Stimulated activated CD8-positive, alpha-beta memory T cell treated with anti-CD3 and anti-CD28 coated beads, Interleukin-7, amount 100 ng/mL, for 24 hours (primary cell): ENCODE measurements at regions not wholly inside any gene's neighbourhood (a gene's known extent, or its start where the extent isn't known, plus 50 kb on each side); places are given as distances from the start of the nearest gene placed in this dataset.
A peak's percentile ranks its signal among the peaks of the same experiment; 100 is the strongest.

Experiments used
- DNase-seq: peaks from one replicate; pipeline ENCODE4 v3.0.0-alpha.2; 2020; ENCODE audit warnings: low read depth

DNA sequence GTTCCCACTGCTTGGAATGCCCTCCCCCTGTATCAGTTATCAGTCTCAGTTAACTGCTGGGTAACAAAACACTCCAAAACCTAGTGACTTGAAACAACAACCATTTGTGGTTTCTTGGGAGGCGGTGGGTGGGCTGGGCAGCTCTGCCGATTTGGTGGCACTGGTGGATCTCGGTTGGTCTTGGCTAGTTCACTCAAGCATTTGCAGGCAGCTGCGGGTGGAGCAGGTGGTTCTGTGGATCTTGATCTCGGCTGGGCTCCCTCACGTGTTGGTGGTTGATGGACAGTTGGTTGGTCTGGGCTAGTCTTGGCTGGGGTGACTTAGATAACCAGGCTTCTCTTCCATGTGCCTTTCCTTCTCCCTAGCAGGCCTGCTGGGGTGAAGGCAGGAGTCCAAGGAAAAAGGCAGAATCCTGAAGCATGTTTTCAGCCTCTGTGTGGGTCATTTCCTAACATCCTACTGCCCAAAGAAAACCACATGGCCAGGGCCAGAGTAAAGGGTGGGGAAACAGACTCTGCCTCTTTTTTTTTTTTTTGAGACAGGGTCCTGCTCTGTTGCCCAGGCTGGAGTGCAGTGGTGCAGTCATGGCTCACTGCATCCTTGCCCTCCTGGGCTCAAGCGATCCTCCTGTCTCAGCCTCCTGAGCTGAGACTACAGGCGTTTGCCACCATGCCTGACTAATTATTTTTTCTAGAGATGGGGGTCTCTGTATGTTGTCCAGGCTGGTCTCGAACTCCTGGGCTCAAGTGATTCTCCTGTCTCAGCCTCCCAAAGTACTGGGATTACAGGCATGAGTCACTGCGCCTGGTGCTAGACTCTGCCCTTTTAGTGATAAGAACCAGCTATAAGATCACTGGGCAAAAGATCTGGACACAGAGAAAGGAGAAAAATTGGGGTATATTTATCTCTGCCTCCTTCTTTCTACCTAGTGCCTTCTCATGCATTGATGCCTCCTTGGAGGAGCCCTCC lies 183.7 kb downstream of the RGS3 start:
- no peak for DNase-seq

DNA sequence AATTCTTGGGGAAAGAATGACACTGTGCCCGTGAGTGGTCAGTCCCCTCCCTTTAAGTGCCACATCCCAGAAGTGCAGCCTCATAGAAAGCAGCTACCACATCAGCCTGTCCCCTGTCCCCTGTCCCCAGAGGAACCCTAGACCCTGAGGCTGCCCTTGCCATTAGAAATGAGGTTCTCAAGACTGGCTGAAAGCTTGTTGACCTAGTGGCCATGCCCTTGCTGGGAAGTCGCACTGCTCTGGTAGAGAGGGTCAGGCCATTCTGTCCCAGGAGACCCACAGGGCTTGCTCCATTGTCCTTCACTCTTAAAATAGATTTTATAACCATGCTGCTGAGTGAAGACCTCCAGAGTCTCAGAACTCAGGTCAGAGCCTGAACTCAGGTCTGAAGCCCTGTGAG lies 184.5 kb downstream of the RGS3 start:
- no peak for DNase-seq

DNA sequence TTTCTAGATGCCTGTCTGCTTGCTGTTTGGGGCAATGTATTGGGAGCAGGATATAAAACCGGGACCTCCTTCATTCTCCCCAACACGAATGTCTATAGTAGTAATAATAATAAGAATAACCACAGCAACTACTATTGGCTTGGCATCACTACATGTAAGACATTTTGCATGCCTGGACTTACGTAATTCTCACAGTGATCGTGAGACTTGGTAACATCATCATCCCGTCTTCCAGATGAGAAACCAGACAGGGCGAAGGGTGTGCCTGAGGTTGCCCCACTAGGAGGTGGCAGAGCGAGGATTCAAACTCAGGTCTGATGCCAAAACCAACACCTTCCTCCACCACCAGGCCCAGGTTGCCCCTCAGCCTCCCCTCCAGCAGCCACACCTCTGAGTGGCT lies 185.1 kb downstream of the RGS3 start:
- DNase-seq = no peak

DNA sequence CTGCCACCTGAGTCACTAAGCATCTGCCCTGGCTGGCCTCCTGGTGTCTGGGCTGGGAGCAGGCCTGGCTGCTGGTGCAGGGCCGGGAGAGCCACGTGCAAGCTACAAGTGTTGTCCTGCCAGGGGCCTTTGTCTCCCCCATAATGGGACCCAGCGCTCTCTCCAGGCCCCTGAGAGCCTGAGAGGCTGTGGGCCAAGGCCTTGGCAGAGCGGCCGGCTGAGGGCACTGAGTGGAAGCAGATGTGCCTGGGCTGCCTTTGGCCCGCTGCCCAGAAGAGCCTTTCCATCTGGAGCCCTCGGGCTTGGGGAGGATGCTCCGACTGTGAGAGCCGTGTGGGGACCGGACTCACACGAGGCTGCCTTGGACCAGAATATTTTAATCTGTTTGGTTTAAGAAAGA lies 185.5 kb downstream of the RGS3 start:
- DNase-seq = no peak

DNA sequence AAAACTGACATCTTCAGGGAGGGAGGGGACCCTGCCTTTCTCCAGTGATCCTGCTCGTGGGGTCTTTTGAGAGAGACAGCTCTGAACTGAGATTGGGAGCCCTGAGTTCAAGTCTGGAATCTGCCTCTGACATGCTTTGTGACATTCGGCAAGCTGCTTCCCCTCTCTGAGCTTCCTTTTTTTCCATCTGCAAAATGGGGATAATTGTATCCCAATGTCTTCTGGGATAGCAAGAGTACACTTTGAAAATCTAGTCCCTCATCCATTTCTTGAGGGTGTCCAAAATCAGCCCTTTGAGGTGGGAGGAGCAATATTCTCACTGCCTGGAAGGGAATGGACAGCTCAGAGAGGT lies 186.3 kb downstream of the RGS3 start:
- no peak for DNase-seq

DNA sequence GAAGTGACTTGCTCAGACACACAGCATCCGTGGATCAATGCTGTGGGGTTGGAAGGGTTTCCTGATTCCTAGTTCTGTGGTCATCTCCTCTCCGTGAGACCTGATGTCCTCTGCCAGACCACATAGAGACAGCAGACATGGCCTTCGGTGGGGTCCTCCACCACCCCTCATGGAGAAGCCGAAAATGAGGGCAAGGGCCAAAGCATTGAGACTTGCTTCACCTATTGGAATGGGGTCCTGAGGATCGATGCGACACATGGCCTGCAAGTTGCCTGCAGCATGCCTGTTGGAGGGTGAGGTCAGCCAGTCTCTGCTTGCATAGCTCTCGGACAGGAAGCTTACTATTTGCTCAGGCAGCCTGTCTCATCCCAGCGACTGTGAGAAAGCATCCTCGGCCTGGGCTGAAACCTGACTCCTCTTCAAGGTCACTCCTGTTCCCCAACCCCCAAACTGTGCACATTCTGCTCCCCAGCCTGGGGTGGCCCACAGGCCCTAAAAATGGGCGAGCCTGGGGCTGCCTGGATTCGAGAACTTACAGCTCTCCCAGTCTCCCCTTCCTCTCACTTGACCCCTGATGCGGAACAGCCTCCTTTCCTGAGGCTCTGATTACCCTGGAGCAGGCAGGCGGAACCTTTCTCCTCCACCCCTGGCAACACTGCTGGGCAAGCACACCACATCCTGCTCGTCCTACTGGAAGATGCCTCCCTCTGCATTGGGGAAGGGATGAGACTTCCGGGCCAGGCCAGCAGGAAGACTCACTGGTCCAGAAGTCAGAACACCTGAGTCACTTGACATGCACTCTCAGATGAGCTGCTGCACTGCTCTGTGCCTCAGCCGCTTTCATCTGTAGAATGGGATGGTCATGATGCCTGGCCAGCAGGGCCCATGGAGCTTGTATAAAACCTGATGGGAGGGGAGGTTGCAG lies 186.9 kb downstream of the RGS3 start:
- DNase-seq = no peak

DNA sequence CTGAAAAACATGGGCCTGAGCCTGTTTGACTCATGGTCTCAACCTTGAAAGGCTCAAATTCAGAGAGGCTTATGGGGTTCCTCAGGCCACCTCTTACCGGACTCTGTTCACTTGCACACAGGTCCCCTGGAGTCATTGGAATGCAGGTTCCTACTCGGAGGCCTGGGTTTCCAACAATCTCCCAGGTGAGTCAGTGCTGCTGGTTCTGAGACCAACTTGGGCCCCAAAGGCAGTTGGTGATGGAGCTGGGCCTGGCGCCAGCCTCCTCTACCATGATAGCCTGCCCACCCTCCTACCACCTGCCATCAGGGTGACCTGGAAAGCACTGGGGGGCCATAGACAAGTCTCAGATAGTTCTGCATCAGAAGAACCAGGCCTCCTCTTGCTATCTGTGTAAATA lies 188.4 kb downstream of the RGS3 start:
- no peak for DNase-seq

DNA sequence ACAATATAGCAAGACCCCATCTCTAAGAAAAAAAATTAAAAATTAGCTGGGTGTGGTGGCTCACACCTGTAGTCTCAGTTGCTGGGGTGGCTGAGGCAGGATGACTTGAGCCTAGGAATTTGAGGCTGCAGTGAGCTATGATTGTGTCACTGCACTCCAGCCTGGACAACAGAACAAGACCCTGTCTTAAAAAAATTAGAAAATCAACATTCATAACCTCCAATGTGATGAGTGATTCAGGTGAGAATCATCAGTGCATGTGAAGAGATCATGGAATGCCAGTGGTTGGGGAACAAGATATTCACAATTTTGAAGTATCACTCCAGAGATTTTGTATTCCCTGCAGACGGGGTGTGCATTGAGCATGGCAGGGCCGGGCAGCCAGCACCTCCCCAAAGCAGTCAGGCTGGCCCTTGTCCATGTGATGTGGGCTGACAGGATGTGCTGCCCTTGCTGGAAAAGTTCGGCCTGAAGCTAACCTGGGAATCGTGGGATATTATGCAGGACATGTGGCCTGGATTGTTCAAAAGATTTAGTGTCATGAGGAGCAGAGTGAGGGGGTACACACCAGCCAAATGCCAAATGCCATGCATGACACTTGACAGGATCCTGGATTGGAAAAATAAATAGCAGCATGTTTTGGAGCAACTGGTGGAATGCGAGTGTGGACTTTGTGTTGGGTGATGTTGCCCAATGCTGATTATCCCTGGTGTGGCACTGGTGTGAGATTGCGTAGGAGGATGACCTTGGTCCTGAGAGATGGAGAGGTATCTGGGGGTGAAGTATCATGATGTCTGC lies 189.0 kb downstream of the RGS3 start:
- no peak for DNase-seq

DNA sequence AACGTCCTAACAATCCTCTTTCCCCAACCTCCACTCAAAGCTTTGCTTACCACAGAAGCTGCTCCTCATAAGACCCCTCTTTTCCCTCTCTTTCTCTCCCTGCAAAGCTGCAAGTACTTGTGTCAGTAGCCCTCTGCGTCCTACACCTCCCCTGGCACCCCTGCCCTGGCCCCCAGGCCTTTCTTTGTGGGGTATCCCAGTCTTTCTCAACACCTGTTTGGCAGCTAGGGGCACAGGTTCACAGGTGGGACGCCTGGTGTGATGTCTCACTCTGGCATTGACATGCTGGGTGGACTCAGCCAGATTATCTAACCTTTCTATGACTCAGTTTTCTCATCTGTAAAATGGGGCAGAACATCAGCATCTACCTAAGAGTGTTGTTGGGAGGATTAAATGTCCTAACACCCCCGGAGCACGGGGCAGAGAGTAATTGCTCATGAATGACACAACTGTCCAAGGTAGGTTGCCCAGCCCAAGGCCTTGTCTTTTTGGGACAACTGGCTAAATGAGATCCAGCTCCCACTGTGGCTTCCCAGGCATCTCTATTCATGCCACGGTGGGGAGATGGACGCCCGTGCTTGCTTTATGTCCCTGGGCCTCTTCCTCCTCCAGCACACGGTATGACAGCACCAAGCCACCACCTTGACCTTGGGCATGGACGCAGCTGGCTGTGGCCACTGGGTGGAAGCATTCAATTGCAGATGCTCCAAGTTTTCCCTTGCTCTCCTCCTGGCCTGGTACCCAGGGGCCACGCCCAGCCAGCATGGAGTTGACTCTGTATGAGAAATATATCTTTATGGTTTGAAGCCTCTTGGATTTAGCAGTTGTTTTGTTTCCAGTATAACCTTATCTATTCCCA lies 190.4 kb downstream of the RGS3 start:
- no peak for DNase-seq

DNA sequence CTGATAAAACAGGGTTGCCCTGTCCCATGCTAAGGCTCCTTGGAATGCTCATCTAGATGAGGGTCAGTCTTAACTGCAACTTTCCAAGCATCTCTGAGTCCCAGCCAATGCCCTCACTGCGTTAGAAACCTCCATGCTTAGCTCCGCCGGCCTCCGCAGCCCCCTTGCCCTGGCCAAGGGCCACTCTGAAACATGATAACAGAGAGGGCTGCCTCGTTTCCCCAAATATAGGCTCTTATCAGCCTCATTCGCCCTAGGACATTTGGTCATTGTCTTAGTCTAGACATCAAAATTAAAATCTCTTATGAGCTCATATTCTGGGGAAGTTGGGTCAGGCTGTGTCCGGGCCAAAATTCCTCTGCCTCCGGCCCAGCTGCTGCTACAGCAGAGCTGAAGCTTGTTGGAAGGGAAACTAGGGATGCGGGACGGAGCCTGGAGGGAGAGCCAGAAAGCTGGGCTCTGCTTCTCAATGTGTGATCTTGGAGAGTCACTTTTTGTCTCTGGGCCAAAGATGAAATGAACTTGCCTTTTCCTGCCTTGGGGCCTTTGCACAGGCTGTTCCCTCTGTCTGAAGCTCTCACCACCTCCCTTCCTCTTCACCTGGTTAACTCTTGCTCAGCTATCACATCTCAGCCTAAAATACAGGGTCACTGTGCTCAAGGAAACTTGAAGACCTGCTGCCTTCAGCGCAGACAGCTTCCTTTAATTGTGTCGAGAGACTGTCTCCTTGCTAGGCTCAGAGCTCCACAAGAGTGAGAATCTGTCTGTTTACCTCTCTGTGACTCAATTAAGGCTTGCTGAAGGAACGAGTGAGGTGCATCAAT lies 191.3 kb downstream of the RGS3 start:
- DNase-seq = no peak

DNA sequence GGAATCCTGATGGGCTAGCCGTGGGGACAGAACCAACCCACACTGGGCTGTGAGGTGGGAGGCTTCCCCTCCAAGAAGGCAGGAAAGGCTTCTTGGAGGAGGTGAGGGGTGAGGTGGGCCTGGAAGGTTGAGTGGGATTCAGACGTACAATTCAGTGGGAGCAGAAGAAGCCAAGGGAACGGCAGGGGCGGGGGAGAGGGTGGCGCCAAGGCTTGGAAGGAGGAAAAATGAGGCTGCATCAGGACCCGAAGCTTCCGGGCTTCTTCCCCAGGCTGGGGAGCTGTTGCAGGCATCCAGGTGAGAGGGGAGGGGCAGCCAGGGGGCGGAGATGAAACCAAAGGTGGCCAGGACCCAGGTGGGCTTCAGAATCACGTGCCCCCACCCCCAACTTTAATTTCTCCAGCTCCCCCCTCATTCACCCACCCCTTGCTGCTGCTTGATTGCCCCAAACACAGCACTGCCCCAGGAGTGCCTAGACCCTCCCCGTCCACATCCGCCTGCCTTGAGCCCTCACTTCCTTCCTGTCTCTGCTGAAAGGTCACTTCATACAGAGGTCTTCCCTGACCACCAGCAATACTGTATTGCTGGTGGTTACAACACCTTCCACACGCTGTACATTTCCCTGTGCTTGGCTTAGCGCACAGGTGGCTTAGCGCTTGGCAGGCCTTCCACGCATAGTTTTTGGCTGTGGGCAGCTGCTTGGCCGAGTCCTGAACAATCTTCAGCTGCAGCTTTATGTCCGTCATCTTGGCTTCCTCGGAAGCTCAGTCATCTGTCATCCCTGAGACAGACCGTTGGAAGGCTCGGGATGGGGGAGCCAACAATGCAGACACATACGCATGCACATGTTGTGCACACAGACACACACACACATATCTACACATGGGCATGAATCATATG lies 193.5 kb downstream of the RGS3 start:
- no peak for DNase-seq

DNA sequence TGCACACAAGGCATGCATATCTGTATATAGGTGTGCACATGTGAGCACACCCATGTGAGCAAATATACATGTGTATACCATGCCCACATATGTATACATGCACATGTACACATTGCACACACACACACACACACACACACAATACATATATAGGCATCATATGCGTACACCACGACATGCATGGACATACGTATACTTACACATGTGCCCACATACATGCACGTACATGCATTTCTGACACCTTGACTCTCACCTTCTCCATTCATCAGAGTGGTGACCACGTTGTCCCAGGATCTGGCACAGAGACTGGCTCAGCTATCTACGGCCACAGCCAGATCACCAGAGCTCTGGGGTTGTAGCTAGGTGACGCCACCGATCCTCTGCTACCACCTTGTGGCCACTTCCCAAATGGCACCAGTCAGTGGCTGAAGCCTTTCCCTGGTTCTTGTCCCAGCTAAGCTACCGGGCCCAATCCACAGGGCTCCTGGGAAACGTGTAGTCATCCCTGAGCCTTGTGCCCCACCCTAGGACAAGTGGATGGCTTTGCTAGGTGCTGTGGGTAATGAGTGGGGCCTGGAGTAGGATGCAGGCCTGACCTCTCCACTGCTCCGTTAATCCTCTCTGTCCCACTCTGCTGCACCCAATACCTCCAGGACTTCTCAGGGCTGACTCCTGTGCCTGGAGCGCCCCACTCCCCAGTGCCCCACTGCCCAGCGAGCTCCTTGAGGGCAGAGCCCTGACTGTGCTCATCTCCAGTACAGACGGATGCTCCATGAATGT lies 194.4 kb downstream of the RGS3 start:
- DNase-seq = peak; percentile 72

DNA sequence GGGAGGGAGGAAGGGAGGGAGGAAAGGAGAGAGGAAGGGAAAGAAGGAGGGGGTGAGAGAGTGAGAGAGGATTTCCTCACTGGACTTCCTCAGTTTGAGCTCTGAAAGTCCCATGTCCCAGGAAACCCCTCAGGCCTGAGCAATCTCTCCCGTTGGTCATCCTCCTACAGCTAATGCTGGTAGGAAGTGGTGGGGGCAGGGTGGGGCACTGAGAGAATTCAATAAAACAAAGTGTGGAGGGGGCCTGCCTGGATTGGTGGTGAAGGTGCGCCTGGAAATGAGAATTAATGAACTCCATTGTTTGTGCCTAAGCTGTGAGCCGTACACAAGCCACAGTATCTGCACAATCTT lies 195.0 kb downstream of the RGS3 start:
- DNase-seq = no peak

DNA sequence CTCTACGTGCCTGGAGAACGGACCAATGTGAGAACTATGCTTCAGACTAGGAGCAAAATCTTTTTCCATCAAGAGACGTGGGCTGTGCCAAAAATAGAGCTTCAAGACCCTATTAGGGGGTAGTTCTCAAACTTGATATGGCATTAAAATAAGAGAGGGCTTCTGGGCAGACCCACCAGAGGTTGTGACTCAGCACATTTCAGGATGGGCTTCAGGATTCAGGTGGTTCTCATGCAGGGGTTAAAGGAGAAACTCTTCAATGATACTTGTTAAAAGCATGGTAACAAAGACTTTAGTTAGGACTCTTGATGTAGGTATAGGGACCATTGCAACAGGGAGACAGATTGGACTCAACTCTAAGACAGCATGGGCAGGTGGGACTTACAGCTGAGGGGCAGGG lies 195.5 kb downstream of the RGS3 start:
- DNase-seq = no peak

DNA sequence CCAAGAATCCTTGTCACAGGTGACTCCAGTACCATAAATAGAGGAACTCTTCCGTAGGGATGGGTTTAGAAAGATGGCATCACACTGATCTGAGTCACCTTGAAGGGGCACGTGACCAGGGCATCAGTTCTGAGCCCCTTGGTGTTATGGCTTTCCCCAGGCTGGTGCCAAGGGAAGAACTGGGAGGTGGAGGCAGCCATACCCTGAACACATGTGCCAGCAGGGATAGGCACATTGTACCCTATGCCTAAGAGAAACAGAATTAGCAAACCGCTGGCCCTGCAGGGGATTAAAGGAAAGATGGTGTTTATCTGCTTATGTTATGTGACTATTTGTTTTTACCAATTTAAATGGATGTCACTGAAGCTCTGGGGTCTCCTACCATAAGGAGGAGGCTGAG lies 196.2 kb downstream of the RGS3 start:
- no peak for DNase-seq

DNA sequence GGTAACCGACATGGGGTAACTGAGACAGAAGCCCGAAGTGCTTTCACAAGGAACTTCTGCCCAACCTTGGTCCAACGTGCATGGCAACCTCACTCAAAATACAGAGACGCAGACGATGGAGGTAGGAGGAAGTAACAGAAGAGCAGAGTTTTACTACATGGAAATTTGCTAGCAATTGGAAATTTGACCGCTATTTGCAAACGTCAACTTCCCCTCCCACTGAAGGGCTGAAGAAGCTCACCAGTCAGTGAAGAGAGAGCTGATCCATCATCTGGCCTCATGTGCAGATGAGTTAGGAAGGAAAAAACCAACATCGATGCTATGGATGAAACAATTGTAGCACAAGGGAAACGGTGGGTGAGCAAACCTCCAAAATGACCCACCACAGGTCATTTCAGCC lies 196.7 kb downstream of the RGS3 start:
- no peak for DNase-seq

DNA sequence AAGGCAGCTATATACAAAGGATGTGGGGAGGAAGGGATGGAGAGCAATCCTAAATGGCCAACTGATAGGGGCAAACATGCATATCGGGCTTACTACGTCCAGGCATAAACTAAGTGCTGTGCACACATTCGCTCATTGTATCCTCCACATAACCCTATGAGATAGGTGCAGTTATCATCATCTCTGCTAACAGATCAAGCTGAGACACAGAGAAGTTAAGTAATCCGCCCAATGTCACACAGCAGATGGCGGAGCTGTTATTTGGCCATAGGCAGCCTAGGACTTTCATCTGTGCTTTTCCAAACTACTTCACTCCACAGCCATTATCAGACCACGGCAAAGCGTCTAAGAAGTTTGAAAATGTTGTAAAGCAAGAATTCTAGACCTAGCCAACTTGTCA lies 197.5 kb downstream of the RGS3 start:
- DNase-seq = no peak

DNA sequence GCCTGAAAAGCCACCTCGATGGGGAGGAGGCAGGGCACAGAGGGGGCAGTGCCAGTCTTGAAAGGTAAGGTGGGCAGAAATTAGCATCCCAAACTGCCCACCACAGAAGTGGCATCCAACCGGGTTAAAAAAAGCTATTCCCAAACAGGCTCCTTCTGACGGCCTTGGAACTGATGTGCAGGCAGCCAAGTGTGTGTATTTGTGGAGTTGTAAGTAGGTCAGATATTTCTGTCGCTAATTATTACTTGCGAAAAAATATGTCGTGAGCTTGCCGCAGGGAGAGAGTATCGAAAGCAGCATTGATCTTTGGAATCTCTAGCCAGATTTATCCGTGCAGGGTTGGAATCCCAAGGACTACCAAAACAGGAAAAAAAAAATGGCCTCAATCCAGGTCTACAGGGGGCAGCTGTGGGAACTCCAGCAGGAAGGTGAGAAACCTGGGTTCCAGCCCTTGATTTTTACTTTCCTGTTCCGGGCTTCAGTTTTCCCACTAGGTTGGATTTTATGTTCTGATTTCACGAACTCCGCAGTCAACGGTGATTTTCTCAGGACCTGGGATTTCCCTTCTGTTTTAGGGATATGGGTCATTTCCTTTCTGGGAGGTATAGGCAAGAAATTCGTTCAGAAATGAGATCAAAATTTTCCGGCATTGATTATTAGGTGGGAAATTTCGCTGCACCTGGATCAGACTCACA lies 200.8 kb downstream of the RGS3 start:
- no peak for DNase-seq
